GM18519 (cell line): ENCODE measurements at regions not wholly inside any gene's neighbourhood (a gene's known extent, or its start where the extent isn't known, plus 50 kb on each side); places are given as distances from the start of the nearest gene placed in this dataset.
"Not testable (repeated sequence)": the region's sequence is repeated elsewhere in the genome, so short reads cannot be mapped to it uniquely, and the experiment has no call there.

ENCODE experiments used
- ATAC-seq: cut with Tn5 transposase; IDR thresholded peaks from one replicate; pipeline ENCODE4 v1.9.1; 2021; ENCODE audit warnings: mild to moderate bottlenecking, moderate library complexity; ENCODE audit not compliant: unreplicated experiment, low FRiP score

DNA sequence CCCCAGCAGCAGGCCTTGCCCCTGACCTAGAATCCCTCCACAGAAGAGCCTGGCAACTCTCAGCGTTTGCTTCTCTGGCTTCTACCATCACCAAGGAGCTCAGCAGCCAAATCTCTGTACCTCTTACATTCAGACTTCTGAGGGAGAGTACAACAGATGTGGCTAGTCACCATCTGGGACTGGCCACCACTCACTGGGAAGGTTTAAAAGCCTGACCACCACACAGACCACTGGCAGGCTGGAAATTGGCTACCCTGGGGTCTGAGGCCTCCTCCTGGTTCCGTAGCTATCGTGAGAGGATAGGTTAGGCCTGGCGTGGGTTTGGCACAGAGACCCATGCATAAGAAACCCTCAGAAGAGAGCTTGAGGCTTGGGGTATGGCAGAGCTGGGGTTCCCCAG is 478.5 kb upstream of the CADM1 start:
- ATAC-seq, result no peak

GRCh38 chr11:115981814-115982471 is 477.7 kb upstream of the CADM1 start:
- ATAC-seq, result no peak

DNA sequence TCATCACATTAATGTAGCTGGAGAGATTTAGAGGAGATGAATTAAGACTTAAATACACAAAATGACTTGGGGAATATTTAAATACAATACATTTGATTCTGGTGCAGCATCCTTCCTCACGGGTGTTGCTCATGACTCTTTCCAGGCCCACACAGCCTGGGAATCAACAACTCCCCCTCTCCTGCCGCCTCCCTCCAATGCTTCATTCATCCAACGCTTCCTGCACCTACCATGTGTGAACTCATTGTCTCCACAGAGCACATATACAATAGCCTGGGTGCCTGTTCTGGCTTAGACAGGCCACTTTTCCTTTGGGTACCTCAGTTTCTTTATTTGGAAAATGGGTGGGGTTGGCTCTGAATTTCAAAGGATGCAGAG is 476.9 kb upstream of the CADM1 start:
- no peak for ATAC-seq

DNA sequence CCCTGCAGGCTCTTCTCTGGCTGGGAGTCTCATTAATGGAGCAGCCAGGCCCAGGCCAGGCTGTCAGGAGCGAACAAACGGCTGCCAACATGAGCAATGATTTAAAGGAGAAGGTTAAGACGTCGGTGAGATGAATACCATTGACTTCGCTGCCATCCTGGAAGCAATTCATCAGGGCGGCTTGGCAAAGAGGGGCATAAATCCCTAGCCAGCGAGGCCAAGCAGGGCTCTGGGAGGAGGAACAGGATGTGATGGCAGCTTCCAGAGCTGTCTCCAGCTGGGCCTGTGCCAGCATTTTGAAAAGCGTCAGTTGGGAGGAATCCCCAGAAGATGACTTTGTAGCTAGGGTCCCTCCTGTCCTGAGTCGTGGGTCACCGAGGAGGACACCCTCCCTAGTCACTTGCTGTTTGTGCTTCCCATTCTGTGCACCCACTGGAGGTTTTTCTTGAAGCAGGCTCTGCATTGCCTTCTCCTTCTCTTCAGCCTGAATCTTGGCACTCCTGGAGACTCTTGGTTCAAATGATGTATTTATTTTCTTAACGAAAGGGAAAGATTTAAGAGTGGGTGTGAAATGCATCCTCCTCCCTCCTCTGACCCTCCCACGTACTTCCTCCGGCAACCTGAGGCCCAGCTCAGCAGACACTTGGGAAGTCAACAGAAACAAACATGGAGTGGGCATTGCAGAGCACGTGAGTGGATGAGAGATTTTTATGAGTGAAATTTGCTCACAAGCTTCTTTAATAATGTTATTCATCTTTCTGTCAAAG is 476.3 kb upstream of the CADM1 start:
- ATAC-seq, result no peak

GRCh38 chr11:115974703-115975102 is 470.5 kb upstream of the CADM1 start:
- no peak for ATAC-seq

GRCh38 chr11:115967203-115967602 is 463.0 kb upstream of the CADM1 start:
- not testable (repeated sequence) for ATAC-seq

- no peak for ATAC-seq
Measured at GRCh38 chr11:115965767-115966504, 461.7 kb upstream of the CADM1 start.

DNA sequence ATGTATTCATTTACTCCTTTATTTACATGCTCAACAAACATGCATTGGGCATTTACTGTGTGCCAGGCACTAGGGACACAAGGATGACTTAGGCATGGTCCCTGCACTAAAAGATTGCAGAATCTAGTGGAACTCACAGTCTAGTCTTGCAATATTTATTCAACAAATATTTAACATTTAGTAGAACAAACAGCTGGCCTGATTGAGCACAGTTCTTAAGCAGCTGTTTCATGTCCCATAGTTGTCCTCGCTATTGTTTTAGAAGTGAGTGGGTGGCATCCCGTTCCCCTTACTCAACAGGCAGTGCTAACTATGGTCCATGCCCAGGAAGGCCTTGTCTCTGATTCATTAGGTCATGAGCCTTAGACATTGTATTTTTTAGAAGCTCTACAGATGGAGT is 459.9 kb upstream of the CADM1 start:
- no peak for ATAC-seq

- no peak for ATAC-seq
Measured at GRCh38 chr11:115963156-115963555, 458.9 kb upstream of the CADM1 start.

GRCh38 chr11:115961159-115962003 is 457.2 kb upstream of the CADM1 start:
- no peak for ATAC-seq

- ATAC-seq, result no peak
Measured at GRCh38 chr11:115959081-115959486, 454.9 kb upstream of the CADM1 start.

- ATAC-seq, result no peak
Measured at GRCh38 chr11:115958089-115959000, 454.1 kb upstream of the CADM1 start.

DNA sequence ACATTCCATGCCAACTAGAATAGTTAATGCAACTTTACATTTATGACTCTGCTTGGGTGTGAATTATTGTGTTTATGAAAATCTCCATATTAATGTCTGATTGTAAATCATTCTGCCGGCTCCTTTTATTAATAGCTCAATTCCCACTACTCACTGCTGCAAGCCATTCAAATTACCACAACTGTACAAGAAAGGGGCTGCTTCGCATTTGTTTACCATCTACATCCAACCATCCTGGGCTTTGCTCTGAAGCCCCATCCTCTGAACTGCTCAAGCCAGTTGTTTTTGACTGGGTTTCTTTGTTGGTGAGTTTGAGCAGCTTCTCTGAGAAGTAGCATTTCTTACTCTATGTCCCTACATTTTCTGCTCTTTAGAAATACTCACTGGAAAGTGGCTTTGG is 451.6 kb upstream of the CADM1 start:
- no peak for ATAC-seq

- no peak for ATAC-seq
Measured at GRCh38 chr11:115950660-115951059, 446.4 kb upstream of the CADM1 start.

- no peak for ATAC-seq
Measured at GRCh38 chr11:115944596-115944995, 440.4 kb upstream of the CADM1 start.

DNA sequence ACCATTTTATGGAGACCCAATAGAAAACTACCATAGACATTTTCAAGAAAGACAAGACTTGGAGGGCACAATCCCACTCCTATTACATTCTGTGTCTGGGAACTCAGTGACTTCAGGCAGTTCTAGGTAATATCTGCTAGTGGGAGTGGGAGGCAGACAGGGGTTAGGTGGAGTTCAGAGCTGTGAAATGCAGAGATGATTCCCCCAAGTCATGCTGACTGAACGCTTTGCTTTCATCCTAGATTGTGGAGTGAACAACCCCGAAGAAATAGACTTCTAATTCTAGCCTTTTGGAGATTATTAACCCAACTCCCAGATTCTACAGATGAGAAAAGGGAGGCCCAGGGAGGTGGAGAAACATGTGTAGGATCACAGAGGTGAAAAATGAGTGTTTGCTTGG is 437.8 kb upstream of the CADM1 start:
- ATAC-seq, result no peak

DNA sequence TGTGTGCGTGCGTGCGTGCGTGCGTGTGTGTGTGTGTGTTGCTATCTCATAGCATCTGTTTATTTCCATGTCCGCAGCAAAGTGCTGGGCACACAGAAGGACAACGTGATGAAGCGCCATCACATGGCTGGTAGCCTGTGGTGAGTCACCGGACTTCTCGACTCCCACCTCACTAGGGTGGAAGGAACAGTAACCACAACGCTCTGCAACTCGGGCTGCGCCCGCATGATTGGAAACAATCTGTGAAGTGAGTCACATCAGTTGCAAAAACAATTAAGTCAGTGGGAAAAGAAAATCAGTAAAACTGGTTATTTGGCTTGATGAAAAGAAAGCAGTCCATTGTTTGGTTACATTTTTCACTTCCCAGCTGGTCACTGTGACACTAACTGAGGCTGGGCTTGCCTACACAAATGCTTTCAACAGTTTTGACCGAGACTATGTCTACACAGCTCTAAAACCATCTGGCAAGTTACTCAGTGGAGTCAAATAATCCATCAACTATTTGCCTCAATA is 437.3 kb upstream of the CADM1 start:
- ATAC-seq, result no peak

GRCh38 chr11:115941044-115941443 is 436.8 kb upstream of the CADM1 start:
- ATAC-seq, result no peak

GRCh38 chr11:115939731-115940421 is 435.7 kb upstream of the CADM1 start:
- ATAC-seq, result no peak
